HEK293 (cell line): ENCODE measurements at regions not wholly inside any gene's neighbourhood (a gene's known extent, or its start where the extent isn't known, plus 50 kb on each side); places are given as distances from the start of the nearest gene placed in this dataset.

Source experiments
- CTCF ChIA-PET: fragments of 350-600 bp; formaldehyde crosslinking; extraction: SDS; loops from one replicate; lab custom pipeline; 2021; ENCODE audit warnings: antibody characterized with exemption; lab: Yijun Ruan, JAX
- POLR2A ChIA-PET: fragments of 300-600 bp; formaldehyde crosslinking; extraction: SDS; loops from one replicate; lab custom pipeline; 2020; ENCODE audit warnings: antibody characterized with exemption, inconsistent platforms; lab: Yijun Ruan, JAX
- H3K27ac ChIP-seq: fragments of 200-500 bp; sonication (Bioruptor generic); 2 replicates; pipeline ENCODE4 v1.5.1; 2014; ENCODE audit warnings: low read depth, low read length, control low read depth, inconsistent platforms; ENCODE audit errors: extremely low read depth
- H3K36me3 ChIP-seq, 2 experiments: fragments of 200-500 bp in 1 of 2; sonication (Bioruptor generic) in 1 of 2; 1 replicate in 1 of 2; 2 replicates in 1 of 2; pipeline ENCODE4 v1.5.1; 2014 to 2017; ENCODE audit warnings: inconsistent platforms in 2 of 2, low read length in 2 of 2; ENCODE audit not compliant: control insufficient read depth in 2 of 2, insufficient read depth in 1 of 2
- H3K4me1 ChIP-seq: fragments of 200-500 bp; sonication (Bioruptor generic); 2 replicates; pipeline ENCODE4 v1.5.1; 2014; ENCODE audit warnings: mild to moderate bottlenecking, low read length, inconsistent platforms; ENCODE audit not compliant: control insufficient read depth, insufficient read depth
- H3K4me3 ChIP-seq: 2 replicates; pipeline ENCODE4 v1.5.1; 2011; ENCODE audit warnings: low read depth, mild to moderate bottlenecking, control low read depth, low read length, moderate library complexity
- H3K9me3 ChIP-seq: fragments of 200-500 bp; sonication (Bioruptor generic); 2 replicates; pipeline ENCODE4 v1.5.1; 2014; ENCODE audit warnings: low read depth, low read length, inconsistent platforms; ENCODE audit not compliant: control insufficient read depth, insufficient read depth
- HOXA7 ChIP-seq: sonication (generic); formaldehyde crosslinking; IDR thresholded peaks from 2 replicates; pipeline ENCODE4 v1.8.1; 2022; ENCODE audit warnings: missing genetic modification reagents, borderline replicate concordance
- HOXD13 ChIP-seq: sonication (generic); formaldehyde crosslinking; IDR thresholded peaks from 2 replicates; pipeline ENCODE4 v1.8.0; 2022; ENCODE audit warnings: missing genetic modification reagents, borderline replicate concordance
- IKZF3 ChIP-seq: fragments of 450-650 bp; IDR thresholded peaks from 2 replicates; pipeline ENCODE4 v1.5.0; 2018; ENCODE audit warnings: missing biosample characterization, mild to moderate bottlenecking, missing genetic modification characterization, moderate library complexity
- INSM2 ChIP-seq: fragments of 450-650 bp; formaldehyde crosslinking; IDR thresholded peaks from 2 replicates; pipeline ENCODE4 v1.5.1; 2016; ENCODE audit warnings: missing biosample characterization, missing genetic modification characterization
- KLF1 ChIP-seq: fragments of 450-650 bp; formaldehyde crosslinking; IDR thresholded peaks from 2 replicates; pipeline ENCODE4 v1.5.1; 2016; ENCODE audit warnings: missing biosample characterization, missing genetic modification characterization
- KLF16 ChIP-seq: fragments of 450-650 bp; formaldehyde crosslinking; IDR thresholded peaks from 2 replicates; pipeline ENCODE4 v1.5.1; 2017; ENCODE audit warnings: missing biosample characterization, missing genetic modification characterization
- KLF9 ChIP-seq: fragments of 450-650 bp; formaldehyde crosslinking; IDR thresholded peaks from 2 replicates; pipeline ENCODE4 v1.5.1; 2016; ENCODE audit warnings: missing biosample characterization, missing genetic modification characterization, low read depth
- REPIN1 ChIP-seq: fragments of 450-650 bp; formaldehyde crosslinking; IDR thresholded peaks from 2 replicates; pipeline ENCODE4 v1.5.1; 2017; ENCODE audit warnings: missing biosample characterization, missing genetic modification characterization, low read depth
- TSHZ1 ChIP-seq: fragments of 450-650 bp; formaldehyde crosslinking; IDR thresholded peaks from 2 replicates; pipeline ENCODE4 v1.5.1; 2016; ENCODE audit warnings: missing biosample characterization, missing genetic modification characterization, borderline replicate concordance
- WT1 ChIP-seq: fragments of 450-650 bp; formaldehyde crosslinking; IDR thresholded peaks from 2 replicates; pipeline ENCODE4 v1.5.1; 2016; ENCODE audit warnings: missing biosample characterization, missing genetic modification characterization
- YY1 ChIP-seq: fragments of 450-650 bp; formaldehyde crosslinking; IDR thresholded peaks from 2 replicates; pipeline ENCODE4 v1.5.1; 2018; ENCODE audit warnings: missing biosample characterization, missing genetic modification characterization
- ZBTB20 ChIP-seq: fragments of 450-650 bp; formaldehyde crosslinking; IDR thresholded peaks from 2 replicates; pipeline ENCODE4 v1.5.1; 2016; ENCODE audit warnings: missing biosample characterization, missing genetic modification characterization
- ZBTB48 ChIP-seq: fragments of 450-650 bp; formaldehyde crosslinking; IDR thresholded peaks from 2 replicates; pipeline ENCODE4 v1.5.1; 2016; ENCODE audit warnings: missing biosample characterization, missing genetic modification characterization
- ZNF132 ChIP-seq: fragments of 450-650 bp; formaldehyde crosslinking; IDR thresholded peaks from 2 replicates; pipeline ENCODE4 v1.5.1; 2017; ENCODE audit warnings: missing biosample characterization, missing genetic modification characterization, borderline replicate concordance
- ZNF138 ChIP-seq: fragments of 450-650 bp; formaldehyde crosslinking; IDR thresholded peaks from 2 replicates; pipeline ENCODE4 v1.5.1; 2016; ENCODE audit warnings: missing biosample characterization, missing genetic modification characterization, borderline replicate concordance
- ZNF23 ChIP-seq: fragments of 450-650 bp; formaldehyde crosslinking; IDR thresholded peaks from 2 replicates; pipeline ENCODE4 v1.5.1; 2016; ENCODE audit warnings: missing biosample characterization, missing genetic modification characterization, borderline replicate concordance
- ZNF239 ChIP-seq: fragments of 450-650 bp; formaldehyde crosslinking; IDR thresholded peaks from 2 replicates; pipeline ENCODE4 v1.5.1; 2016; ENCODE audit warnings: missing biosample characterization, missing genetic modification characterization
- ZNF274 ChIP-seq, 2 experiments: fragments of 200-500 bp in 1 of 2; fragments of 450-650 bp in 1 of 2; sonication (Bioruptor generic) in 1 of 2; formaldehyde crosslinking in 1 of 2; IDR thresholded peaks; 2 replicates each; pipeline versions ENCODE4 v1.5.1 to v1.6.1; 2014 to 2016; ENCODE audit warnings: borderline replicate concordance in 1 of 2, inconsistent platforms in 1 of 2, low read length in 1 of 2, missing biosample characterization in 1 of 2, missing genetic modification characterization in 1 of 2
- ZNF362 ChIP-seq: fragments of 450-650 bp; formaldehyde crosslinking; IDR thresholded peaks from 2 replicates; pipeline ENCODE4 v1.5.1; 2016; ENCODE audit warnings: missing biosample characterization, missing genetic modification characterization
- ZNF404 ChIP-seq: fragments of 450-650 bp; formaldehyde crosslinking; IDR thresholded peaks from 2 replicates; pipeline ENCODE4 v1.5.1; 2017; ENCODE audit warnings: missing biosample characterization, missing genetic modification characterization
- ZNF433 ChIP-seq: fragments of 450-650 bp; formaldehyde crosslinking; IDR thresholded peaks from 2 replicates; pipeline ENCODE4 v1.5.1; 2016; ENCODE audit warnings: missing biosample characterization, missing genetic modification characterization, low read depth
- ZNF530 ChIP-seq: fragments of 450-650 bp; formaldehyde crosslinking; IDR thresholded peaks from 2 replicates; pipeline ENCODE4 v1.5.1; 2016; ENCODE audit warnings: low read depth, missing biosample characterization, missing genetic modification characterization
- ZNF610 ChIP-seq: fragments of 450-650 bp; formaldehyde crosslinking; IDR thresholded peaks from 2 replicates; pipeline ENCODE4 v1.5.1; 2016; ENCODE audit warnings: missing biosample characterization, missing genetic modification characterization, borderline replicate concordance
- ZSCAN30 ChIP-seq: fragments of 450-650 bp; IDR thresholded peaks from 2 replicates; pipeline ENCODE4 v1.5.1; 2018; ENCODE audit warnings: missing biosample characterization, mild to moderate bottlenecking, missing genetic modification characterization, moderate library complexity
- TF ChIP-seq, protein P1 (sequence below): fragments of 450-650 bp; formaldehyde crosslinking; IDR thresholded peaks from 2 replicates; pipeline ENCODE4 v1.5.1; 2016; ENCODE audit warnings: missing biosample characterization, missing genetic modification characterization

DNA sequence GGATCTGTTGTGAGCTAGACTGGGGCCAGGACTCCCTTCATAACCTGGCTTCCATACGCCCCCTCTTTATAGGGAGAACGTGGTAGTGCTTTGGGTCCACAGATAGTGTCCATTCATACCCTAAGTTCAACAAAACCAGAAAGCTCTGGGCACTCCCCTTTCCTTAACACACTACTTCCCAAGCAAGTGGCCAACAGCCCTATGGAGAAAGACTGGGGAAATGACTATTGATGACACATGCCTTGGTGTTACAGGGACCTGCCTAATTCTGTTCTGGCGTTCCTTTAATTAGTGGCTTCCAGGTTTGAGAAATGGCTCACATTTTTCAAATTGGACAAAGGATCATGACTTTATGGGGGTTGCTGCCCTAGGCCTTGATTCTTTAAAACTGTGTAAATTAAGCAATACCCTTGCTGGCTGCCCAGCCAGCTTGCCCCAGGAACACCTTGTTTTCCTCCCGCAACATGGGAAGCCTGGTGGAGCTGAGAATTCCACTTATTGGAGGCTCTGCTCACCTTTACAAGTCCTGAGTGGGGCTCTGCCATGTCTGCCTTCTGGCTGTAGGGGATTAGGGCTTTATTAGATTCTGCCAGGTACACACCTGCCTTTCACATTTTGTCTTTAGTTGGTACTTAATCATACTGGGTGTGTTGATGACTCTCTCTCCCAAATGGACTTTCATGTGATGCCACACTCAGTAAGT, 61.1 kb downstream of the RGS12 start:
- Histone ChIP-seq H3K4me3 (no peak overlapping the region), H3K9me3 (no peaks in the 10 kb centered on the region), H3K36me3 (no peaks in the 10 kb centered on the region), H3K27ac (no peak overlapping the region), H3K4me1 (no peaks in the 10 kb centered on the region)
- CTCF ChIA-PET, result interaction anchor here (0.6 to 0.9 kb wide), 2 partner anchors 65 to 280 kb away, joined by 3 to 4 read pairs; partner anchors contain the start of gene HTT-AS
- POLR2A ChIA-PET, result interaction anchor here (0.6 kb wide), 1 partner anchor 35 kb away, joined by 3 read pairs; no protein-coding TSS in a partner anchor
- TF ChIP-seq ZNF132 (no peak), YY1 (no peak), ZBTB48 (tag by site-specific recombination) (no peak), ZBTB20 (no peak), ZNF23 (tag by site-specific recombination) (no peak), ZNF530 (tag by site-specific recombination) (no peak), ZNF138 (tag by site-specific recombination) (no peak), ZNF610 (tag by site-specific recombination) (no peak), TSHZ1 (tag by site-specific recombination) (no peak), REPIN1 (tag by site-specific recombination) (no peak), INSM2 (no peak), ZNF404 (tag by site-specific recombination) (no peak), KLF16 (no peak)
- TF ChIP-seq, protein P1, sequence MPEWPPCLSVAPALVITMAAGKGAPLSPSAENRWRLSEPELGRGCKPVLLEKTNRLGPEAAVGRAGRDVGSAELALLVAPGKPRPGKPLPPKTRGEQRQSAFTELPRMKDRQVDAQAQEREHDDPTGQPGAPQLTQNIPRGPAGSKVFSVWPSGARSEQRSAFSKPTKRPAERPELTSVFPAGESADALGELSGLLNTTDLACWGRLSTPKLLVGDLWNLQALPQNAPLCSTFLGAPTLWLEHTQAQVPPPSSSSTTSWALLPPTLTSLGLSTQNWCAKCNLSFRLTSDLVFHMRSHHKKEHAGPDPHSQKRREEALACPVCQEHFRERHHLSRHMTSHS (tag by site-specific recombination), result no peak

GRCh38 chr4:3354455-3354811, 61.6 kb downstream of the RGS12 start:
- no peak overlapping the region for H3K4me3 ChIP-seq
- no peaks in the 10 kb centered on the region for H3K36me3 ChIP-seq
- no peak overlapping the region for H3K27ac ChIP-seq
- no peaks in the 10 kb centered on the region for H3K4me1 ChIP-seq
- no peaks in the 10 kb centered on the region for H3K9me3 ChIP-seq
- POLR2A ChIA-PET, result interaction anchor here (0.6 kb wide), 1 partner anchor 35 kb away, joined by 3 read pairs; no protein-coding TSS in a partner anchor
- TF ChIP-seq WT1, result no peak
- CTCF ChIA-PET, result interaction anchor here (0.6 to 0.9 kb wide), 3 partner anchors 24 to 73 kb away, joined by 3 to 4 read pairs (median 3); no protein-coding TSS in a partner anchor

DNA sequence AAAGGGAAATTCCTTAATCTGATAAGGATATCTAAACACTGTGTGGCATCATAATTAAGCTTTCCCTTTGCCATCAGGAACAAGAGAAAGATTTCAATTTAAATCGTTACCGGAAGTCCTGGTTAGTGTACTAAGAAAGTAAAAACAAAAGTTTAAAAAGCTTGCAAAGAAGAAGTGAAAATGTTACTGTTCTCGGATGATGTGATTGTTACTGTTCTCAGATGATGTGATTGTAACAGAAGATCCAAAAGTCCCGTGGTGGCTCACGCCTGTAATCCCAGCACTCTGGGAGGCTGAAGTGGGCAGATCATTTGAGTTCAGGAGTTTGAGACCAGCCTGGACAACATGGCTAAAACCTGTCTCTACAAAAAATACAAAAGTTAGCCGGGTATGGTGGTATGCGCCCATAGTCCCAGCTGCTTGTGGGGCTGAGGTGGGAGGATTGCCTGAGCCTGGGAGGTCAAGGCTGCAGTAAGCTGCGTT, 62.5 kb downstream of the RGS12 start:
- Histone ChIP-seq H3K36me3 (no peaks in the 10 kb centered on the region), H3K4me3 (no peak overlapping the region), H3K4me1 (no peaks in the 10 kb centered on the region), H3K27ac (no peak overlapping the region), H3K9me3 (no peaks in the 10 kb centered on the region)
- ChIA-PET CTCF (interaction anchor here (0.6 kb wide), 1 partner anchor 37 kb away, joined by 3 read pairs; no protein-coding TSS in a partner anchor), POLR2A (no interaction called here)
- TF ChIP-seq ZNF433 (tag by site-specific recombination), result no peak
- no peak for TF ChIP-seq ZNF362
- TF ChIP-seq KLF9, result no peak
- TF ChIP-seq ZNF274 (IDR thresholded peaks at IDR 0.05; ENCODE audit: low read length), result no peak
- no peak for TF ChIP-seq ZNF274 (tag by site-specific recombination; IDR thresholded peaks at IDR 0.05; ENCODE audit: borderline replicate concordance)
- TF ChIP-seq HOXD13 (CRISPR knock-in tag), result no peak
- TF ChIP-seq KLF1 (tag by site-specific recombination), result no peak
- no peak for TF ChIP-seq ZNF239 (tag by site-specific recombination)
- no peak for TF ChIP-seq IKZF3 (tag by site-specific recombination)
- no peak for TF ChIP-seq HOXA7 (CRISPR knock-in tag)
- TF ChIP-seq ZSCAN30 (tag by site-specific recombination), result no peak
